GM18870 (cell line): ENCODE measurements at regions not wholly inside any gene's neighbourhood (a gene's known extent, or its start where the extent isn't known, plus 50 kb on each side); places are given as distances from the start of the nearest gene placed in this dataset.
"Not testable (repeated sequence)": the region's sequence is repeated elsewhere in the genome, so short reads cannot be mapped to it uniquely, and the experiment has no call there.

ENCODE experiments used
- ATAC-seq: cut with Tn5 transposase; IDR thresholded peaks from one replicate; pipeline ENCODE4 v1.9.1; 2021; ENCODE audit warnings: moderate library complexity; ENCODE audit not compliant: unreplicated experiment

GRCh38 chr3:144868506-144868905, 896.9 kb downstream of the DIPK2A start:
- ATAC-seq: no peak

- ATAC-seq: no peak
These were observed 901.4 kb downstream of the DIPK2A start for GRCh38 chr3:144873066-144873465.

- no peak for ATAC-seq
These were observed 903.6 kb downstream of the DIPK2A start for GRCh38 chr3:144875211-144875610.

- no peak for ATAC-seq
These were observed 905.7 kb downstream of the DIPK2A start for GRCh38 chr3:144877356-144877755.

- no peak for ATAC-seq
These were observed 908.1 kb downstream of the DIPK2A start for GRCh38 chr3:144879701-144880100.

- ATAC-seq: no peak
These were observed 922.4 kb downstream of the DIPK2A start for GRCh38 chr3:144893980-144894379.

- ATAC-seq: no peak
These were observed 923.0 kb downstream of the DIPK2A start for GRCh38 chr3:144894576-144894975.

GRCh38 chr3:144900366-144900765, 928.7 kb downstream of the DIPK2A start:
- ATAC-seq: no peak

GRCh38 chr3:144907581-144907980, 936.0 kb downstream of the DIPK2A start:
- not testable (repeated sequence) for ATAC-seq

- no peak for ATAC-seq
These were observed 941.3 kb downstream of the DIPK2A start for GRCh38 chr3:144912968-144913367.

- ATAC-seq: no peak
These were observed 943.6 kb downstream of the DIPK2A start for GRCh38 chr3:144915202-144915601.

- no peak for ATAC-seq
These were observed 950.1 kb downstream of the DIPK2A start for GRCh38 chr3:144921710-144922109.

- no peak for ATAC-seq
These were observed 951.6 kb downstream of the DIPK2A start for GRCh38 chr3:144923046-144923775.

GRCh38 chr3:144930431-144930830, 958.8 kb downstream of the DIPK2A start:
- ATAC-seq: no peak

GRCh38 chr3:144931590-144931989, 960.0 kb downstream of the DIPK2A start:
- no peak for ATAC-seq

GRCh38 chr3:144942093-144942837, 970.6 kb downstream of the DIPK2A start:
- no peak for ATAC-seq

GRCh38 chr3:144942838-144943197, 971.2 kb downstream of the DIPK2A start:
- ATAC-seq: no peak

- no peak for ATAC-seq
These were observed 976.3 kb downstream of the DIPK2A start for GRCh38 chr3:144947895-144948294.

GRCh38 chr3:144948711-144949110, 977.1 kb downstream of the DIPK2A start:
- no peak for ATAC-seq

GRCh38 chr3:144953959-144954358, 982.3 kb downstream of the DIPK2A start:
- ATAC-seq: no peak

GRCh38 chr3:144957398-144958101, 985.9 kb downstream of the DIPK2A start:
- no peak for ATAC-seq

- no peak for ATAC-seq
These were observed 992.2 kb downstream of the DIPK2A start for GRCh38 chr3:144963810-144964209.
